ENCODE measurements at regions not wholly inside any gene's neighbourhood (a gene's known extent, or its start where the extent isn't known, plus 50 kb on each side); places are given as distances from the start of the nearest gene placed in this dataset.

GRCh38 chr22:47997612-47998011, 1235.2 kb downstream of the TBC1D22A start:
- DNase-seq: no peak

- DNase-seq: no peak
Measured at GRCh38 chr22:47997052-47997590, 1234.7 kb downstream of the TBC1D22A start.

DNA sequence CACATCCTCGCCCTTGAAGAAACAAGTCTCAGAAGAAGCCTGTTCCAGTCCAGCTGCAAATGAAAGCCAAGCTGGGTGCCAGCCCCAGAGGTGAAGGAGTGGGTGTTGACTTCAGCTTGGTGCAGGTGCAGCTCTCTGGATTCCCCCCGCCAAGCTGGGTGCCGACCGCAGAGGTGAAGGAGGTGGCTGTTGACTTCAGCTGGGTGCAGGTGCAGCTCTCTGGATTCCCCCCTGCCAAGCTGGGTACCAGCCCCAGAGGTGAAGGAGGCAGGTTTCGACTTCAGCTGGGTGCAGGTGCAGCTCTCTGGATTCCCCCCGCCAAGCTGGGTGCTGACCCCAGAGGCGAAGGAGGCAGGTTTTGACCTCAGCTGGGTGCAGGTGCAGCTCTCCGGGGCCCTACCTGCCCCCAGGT, 1234.0 kb downstream of the TBC1D22A start:
- DNase-seq: no peak

DNA sequence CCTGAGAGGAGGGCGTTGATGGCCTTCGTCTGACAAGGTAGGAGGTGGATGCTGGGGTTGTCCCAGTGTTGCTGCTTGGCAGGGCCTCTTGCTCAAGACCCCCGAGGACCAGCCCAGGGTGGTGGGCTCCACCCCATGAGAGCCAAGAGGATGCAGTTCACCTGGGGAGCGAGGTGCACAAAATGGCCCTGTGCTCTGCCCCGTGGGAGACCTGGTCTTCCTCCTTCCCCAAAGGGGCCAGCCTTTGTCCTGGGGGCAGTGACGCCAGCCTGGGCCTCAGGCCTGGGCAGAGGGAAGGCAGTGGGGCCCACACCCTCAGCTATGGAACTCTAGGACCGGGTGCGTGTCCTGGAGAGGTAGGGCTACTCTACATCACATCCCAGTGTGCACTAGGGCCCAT, 1233.3 kb downstream of the TBC1D22A start:
- no peak for DNase-seq

DNA sequence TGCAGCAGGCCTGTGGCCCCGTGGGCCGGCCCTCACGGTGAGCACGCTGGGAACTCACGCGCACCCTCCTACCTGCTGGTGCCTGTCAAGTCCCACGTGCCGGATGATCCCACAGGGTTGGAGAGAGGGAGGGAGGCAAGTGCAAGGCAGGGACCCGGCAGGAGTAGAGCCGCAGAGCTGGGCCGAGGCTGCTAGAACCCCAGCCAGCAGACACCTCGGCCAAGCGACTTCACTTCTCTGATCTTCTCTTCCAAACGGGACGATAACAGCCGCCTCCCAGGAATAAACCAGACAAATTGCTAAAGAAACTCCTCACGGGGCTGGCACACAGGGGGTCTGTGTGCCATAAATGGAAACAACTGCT, 1232.8 kb downstream of the TBC1D22A start:
- peak in 1 of 56 donors; percentile 5 for DNase-seq

DNA sequence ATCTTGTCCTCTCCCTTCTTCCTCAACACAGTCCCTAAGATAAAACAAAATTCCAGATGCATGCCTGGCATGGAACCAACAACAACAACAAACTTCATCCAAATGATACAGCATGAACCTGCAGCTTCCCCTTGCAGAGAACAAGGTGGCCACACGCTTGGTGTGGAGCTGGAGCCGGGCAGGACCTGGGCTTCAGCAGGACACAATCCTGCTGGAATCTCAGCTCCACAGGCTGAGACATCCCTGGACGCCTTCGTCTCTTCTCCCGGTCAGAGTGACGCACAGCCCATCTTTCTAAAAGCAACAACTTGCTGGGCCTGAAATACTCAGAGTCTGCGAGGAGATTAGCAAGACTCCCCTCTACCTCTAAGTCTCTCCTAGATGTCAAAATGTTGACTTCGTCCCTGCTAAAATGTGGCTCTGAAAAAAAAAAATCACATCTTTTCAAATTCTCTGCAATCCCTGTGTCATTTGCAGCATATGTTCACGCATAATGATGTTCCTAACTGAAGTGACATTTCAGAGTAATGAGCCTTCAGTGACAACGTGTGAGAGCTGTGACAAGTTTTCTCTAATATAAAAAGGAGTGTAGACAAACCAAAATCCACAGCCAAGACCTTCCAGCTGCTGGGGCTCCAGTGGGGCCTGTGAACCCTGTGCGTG, 1232.3 kb downstream of the TBC1D22A start:
- DNase-seq: no peak

DNA sequence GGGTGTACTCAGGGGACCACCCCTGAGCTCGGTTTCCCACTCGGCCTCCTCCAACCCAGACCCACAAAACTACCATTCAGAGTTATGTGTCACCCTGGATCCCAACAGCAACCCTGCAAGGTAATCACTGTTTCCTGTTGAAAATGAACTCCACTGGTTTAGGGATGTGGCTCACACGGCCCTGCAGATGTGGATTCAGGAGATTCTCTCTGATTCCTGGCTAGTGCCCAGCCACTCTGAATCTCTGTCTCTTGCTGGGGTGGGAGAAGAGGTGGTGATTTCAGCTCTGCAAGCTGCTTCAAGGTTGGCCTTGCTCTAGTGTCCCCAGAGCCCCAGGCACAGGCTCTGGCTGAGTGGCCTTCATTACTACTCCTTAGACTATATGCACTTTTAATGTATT, 1231.6 kb downstream of the TBC1D22A start:
- DNase-seq: no peak

DNA sequence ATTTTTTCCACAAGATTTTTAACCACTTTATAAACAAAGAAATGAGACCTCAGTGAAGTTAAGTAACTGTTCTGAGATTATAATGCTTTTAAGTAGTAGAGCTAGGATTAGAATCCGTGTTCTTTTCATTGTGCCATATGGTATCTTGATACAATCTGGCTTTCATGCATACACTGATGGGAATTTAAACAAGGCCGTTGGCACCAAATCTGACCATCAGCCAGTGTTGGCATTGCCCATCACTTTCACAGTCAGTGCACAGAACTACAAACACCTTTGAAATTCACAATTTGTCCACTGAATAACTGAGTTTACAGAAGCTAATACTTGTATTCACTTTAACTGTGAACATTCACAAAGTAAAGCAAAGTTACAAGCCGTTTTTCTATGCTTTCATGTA, 1228.0 kb downstream of the TBC1D22A start:
- no peak for DNase-seq

DNA sequence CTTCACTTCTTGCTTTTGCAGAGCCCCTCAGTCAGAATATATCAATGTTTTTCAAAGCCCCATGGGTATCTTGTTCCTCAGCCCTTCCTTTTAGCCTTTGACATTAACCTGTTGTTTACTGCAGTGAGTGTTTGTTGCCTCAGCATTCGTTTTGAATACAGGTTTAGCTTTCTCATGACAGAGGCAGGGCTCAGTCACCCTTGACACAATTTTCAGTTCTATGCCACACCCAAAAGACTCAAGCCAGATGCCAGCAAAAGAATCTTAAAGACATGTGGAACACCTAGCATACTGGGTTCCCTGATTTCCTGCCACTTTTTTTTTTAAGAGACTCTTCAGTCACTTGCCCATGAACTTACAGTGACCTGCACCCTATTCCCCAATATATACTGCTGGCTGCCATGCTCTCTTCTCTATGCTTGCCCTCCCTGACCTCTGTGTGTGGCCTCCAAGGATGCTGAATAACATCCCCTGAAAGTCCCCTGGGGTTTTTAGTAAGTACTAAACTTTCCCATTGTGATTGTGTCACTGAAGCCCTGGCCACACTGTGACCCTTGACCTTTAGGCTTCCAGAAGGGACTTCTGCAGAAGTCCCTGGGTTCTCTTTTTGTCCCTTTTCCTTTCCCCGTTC, 1225.5 kb downstream of the TBC1D22A start:
- DNase-seq: no peak

DNA sequence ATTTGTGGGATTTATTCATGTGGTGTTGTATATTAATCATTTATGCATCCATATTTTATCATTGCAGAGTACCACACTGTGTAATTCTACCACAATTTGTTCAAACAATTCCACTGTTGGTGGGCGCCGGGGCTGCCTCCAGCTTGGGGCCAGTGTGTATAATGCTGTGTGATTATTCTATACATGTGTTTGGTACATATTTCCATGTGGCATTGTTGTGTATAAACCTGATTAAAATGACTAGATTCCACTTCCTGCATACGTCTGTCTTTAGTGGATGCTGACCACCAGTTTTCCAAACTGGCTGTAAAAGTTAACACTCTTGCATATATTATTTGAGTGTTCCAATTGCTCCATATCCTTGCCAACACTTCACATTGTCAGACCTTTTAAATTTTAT, 1213.8 kb downstream of the TBC1D22A start:
- no peak for DNase-seq

DNA sequence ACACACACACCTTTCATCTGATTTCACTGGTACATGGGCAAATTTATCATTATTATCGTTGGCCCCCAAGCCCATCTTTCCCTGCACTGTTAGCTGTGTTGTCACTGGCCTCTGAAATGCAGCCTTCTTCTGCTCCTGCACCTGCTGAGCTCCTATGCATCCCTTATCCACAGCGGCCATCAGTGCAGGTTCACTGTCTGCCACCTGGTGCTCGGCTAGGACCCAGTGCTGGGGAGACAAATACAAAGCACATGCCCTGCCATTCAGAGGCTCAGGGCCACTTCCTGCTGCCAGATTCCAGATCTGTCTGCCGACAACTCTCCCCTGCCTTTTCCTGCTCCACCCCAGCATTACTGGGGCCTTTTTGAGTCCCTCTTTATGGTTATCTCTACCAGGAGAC, 1205.4 kb downstream of the TBC1D22A start:
- no peak for DNase-seq

DNA sequence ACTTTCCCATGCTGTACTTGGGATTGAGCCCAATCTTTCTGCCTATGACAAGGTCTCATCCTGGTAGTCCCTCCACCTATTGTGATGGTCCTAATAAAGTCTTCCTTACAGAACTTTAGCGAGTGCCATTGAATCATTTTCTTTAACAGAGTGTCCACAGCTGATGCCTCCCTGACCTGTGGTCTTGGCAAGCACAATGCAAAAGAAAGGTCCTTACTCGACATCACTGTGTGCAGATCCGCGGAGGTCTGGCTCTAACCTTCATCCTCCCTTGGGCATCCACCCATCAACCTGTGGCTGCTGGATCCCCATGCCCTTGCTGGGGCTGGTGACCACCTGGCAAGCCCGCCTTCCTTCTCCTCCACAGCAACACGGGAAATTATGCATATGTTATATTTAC, 1203.9 kb downstream of the TBC1D22A start:
- DNase-seq: no peak

DNA sequence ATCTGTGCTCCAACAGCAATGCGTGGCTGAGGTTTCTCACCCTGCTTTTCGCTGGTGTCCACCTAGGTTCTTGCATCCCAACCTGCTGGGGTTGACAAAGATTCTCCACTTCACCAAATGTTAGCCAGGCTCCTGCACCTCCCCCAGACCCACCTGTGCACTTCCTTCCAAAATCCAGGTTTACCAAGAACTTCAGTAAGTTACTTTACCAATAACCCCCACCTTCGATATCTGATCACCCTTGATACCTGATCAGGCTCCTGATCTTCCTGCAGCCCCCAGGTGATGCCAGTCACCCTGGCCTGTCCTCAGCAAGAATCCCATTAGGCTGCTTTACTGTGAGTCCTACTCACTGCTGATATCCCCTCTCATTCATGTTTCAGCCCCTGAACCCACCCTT, 1203.4 kb downstream of the TBC1D22A start:
- DNase-seq: no peak

GRCh38 chr22:47965066-47965465, 1202.6 kb downstream of the TBC1D22A start:
- no peak for DNase-seq

DNA sequence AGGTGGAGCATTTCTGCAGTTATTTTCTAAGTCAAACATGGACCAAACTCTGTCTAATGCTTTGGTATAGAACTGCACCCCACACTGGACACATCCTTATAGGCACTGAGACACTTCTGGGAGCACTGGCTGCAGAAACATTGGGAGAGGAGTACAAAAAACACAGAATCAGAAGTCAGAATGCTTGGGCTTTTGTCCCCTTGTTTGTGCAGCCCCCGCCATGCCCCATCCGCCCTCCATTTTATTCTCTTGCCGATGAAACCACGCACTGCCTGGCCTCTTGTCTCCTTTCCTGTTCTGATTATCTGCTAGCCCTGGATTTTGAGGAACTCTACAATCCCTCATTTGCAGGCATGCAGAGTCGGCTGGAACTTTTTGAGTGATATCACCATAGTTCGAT, 1201.2 kb downstream of the TBC1D22A start:
- no peak for DNase-seq

DNA sequence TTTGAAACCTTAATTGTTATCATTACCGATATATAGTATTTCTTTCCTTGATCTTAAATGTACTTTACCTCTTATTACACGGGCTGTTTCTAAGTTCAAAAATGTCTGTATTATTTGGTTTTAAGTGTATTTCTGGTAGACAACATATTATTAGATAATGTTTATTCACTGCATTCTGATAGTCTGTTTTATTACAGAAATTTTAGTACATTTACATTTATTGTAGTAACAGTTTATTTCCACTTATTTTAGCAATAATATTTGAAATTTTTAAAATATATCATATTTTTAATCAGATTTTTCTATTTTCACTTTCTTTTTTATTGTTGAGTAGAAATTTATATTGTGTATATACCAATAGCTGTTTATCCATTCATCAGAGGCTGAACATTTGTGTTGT, 1195.2 kb downstream of the TBC1D22A start:
- DNase-seq: no peak

DNA sequence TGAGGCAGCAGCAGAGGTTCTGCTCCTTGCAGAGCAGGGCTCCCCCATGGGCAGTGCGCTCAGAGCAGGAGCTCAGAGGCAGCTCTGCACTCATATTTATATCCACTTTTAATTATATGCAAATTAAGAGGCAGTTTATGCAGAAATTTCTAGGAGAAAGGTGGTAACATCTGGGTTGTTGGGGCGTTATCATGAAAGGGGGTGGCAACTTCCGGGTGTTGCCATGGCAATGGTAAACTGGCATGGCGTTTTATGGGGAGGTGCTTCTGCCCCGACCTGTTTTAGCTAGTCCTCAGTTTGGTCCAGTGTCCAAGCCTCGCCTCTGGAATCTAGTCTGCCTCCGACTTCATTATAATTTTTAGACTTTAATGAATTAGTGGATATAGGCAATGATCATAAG, 1191.7 kb downstream of the TBC1D22A start:
- no peak for DNase-seq

DNA sequence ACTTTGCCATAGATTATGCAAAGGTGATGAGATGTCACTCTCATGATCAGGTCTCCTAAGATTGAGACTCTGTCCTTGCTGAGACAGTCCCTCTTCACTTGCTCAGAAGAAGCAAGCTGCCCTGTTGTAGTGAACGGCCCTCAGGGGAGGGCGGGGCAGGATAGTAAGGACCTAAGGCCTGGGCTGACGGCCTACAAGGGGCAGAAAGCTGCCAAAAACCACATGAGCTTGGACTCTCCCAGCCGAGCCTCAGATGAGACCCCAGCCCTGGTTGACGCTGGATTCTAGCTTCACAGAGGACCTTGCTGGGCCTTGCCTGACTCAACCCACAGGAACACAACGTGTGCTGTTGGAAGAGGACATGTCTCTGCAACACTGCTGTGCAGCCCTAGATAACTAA, 1182.5 kb downstream of the TBC1D22A start:
- DNase-seq: no peak

GRCh38 chr22:47943729-47944700, 1181.6 kb downstream of the TBC1D22A start:
- DNase-seq: no peak

- no peak for DNase-seq
Measured at GRCh38 chr22:47940211-47940610, 1177.8 kb downstream of the TBC1D22A start.

GRCh38 chr22:47933891-47934290, 1171.4 kb downstream of the TBC1D22A start:
- DNase-seq: no peak

DNA sequence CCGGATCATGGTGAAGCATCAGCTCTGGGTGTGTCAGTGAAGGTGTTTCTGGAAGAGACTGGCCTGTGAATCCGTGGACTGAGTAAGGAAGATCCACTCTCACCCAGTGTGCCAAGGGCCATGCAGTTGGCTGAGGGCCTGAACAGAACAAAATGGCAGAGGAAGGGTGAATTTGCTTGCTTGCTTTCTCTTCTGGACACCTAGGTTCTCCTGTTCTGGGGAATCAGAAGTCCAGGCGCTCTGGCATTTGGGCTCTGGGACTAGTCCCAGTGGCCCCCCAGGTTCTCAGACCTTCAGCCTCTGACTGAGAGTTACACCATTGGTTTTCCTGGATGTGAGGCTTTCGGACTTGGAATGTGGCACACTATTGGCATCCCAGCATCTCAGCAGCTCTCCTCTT, 1170.8 kb downstream of the TBC1D22A start:
- no peak for DNase-seq
